ENCODE measurements at regions not wholly inside any gene's neighbourhood (a gene's known extent, or its start where the extent isn't known, plus 50 kb on each side); places are given as distances from the start of the nearest gene placed in this dataset.

DNA sequence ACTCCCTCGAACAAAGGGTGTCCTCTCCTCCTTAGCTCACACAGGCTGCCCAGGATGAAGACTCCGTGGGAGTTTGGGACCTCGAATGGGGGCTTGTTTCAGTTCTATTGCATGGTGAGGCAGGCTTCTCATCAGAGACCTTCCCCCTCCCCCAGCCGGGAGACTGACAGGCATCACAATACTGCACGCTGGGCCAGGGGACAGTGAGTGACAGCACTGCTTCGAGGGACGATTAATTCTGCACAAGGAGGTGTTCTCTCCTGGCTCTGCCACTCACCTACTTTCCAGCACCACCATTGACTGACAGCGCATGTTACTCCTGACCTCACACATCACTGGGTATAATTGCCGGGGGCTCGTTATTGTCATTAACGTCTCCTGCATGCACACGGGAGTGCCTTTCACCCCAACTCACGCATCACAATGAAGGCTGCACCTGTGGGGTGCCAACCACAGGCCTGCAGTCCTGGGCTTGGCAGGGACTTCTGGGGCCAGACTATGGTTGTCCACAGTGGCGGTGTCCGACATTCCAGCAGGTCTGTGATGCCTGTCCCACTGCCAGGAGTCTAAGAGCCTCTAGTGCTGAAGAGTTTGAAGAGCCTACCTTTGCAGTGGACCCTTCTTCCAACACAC is 412.2 kb upstream of the TSHZ3 start:
- Histone ChIP-seq H3K36me3 (no peaks in the 10 kb centered on the region), H3K27me3 (no peaks in the 10 kb centered on the region), H3K27ac (no peak overlapping the region), H3K4me1 (ENCODE audit: control insufficient read depth in 1 of 2, insufficient read depth in 1 of 2, low read depth in 1 of 2, low read length in 1 of 2) (no peaks in the 10 kb centered on the region), H3K9me3 (no peaks in the 10 kb centered on the region), H3K4me3 (ENCODE audit: low read depth in 1 of 2, low read length in 1 of 2) (no peak overlapping the region)
- TF ChIP-seq, protein P1, sequence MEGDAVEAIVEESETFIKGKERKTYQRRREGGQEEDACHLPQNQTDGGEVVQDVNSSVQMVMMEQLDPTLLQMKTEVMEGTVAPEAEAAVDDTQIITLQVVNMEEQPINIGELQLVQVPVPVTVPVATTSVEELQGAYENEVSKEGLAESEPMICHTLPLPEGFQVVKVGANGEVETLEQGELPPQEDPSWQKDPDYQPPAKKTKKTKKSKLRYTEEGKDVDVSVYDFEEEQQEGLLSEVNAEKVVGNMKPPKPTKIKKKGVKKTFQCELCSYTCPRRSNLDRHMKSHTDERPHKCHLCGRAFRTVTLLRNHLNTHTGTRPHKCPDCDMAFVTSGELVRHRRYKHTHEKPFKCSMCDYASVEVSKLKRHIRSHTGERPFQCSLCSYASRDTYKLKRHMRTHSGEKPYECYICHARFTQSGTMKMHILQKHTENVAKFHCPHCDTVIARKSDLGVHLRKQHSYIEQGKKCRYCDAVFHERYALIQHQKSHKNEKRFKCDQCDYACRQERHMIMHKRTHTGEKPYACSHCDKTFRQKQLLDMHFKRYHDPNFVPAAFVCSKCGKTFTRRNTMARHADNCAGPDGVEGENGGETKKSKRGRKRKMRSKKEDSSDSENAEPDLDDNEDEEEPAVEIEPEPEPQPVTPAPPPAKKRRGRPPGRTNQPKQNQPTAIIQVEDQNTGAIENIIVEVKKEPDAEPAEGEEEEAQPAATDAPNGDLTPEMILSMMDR (IDR thresholded peaks at IDR 0.05), result no peak

DNA sequence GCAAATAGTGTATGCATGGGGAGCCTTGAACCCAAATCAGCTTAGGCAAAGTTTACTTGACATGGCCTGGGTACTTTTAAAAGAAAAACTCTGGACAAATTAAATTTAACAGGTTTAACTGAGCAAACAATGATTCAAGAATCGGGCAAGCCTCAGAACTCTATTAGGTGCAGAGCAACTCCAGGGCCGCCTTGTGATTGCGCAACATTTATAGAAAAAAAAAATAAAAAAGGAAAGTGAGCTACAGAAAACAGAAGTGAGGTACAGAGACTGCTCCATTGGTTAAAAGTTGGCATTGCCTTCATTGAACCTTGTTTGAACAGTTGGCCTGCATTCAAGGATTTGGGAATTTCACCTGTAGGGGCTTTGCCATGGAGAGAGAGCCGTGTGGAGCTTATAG is 421.0 kb upstream of the TSHZ3 start:
- H3K4me3 ChIP-seq (ENCODE audit: low read depth in 1 of 2, low read length in 1 of 2), result no peak overlapping the region
- TF ChIP-seq, protein P1 (IDR thresholded peaks at IDR 0.05), result no peak
- H3K27me3 ChIP-seq, result no peaks in the 10 kb centered on the region
- no peak overlapping the region for H3K27ac ChIP-seq
- no peaks in the 10 kb centered on the region for H3K9me3 ChIP-seq
- no peaks in the 10 kb centered on the region for H3K36me3 ChIP-seq
- no peaks in the 10 kb centered on the region for H3K4me1 ChIP-seq (ENCODE audit: control insufficient read depth in 1 of 2, insufficient read depth in 1 of 2, low read depth in 1 of 2, low read length in 1 of 2)

DNA sequence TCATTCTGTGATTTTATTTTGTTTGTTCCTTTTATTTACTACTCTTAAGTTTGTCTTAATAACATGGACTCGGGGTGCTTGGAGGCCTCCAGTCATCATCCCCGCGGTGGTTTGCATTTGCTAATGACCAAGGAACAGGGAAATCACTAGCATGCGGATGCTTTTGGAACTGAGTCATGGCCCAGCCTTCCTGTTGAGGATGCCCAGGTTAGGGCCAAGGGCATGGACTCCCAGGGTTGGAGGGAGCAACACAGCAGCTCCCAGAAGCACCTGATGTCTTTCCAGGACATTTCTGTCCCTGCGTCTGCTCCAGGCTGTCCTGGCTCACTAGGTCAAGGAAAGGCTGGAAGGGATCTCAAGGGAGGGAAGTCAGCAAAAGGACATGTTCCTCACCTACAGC is 423.7 kb upstream of the TSHZ3 start:
- no peaks in the 10 kb centered on the region for H3K4me1 ChIP-seq (ENCODE audit: control insufficient read depth in 1 of 2, insufficient read depth in 1 of 2, low read depth in 1 of 2, low read length in 1 of 2)
- H3K4me3 ChIP-seq (ENCODE audit: low read depth in 1 of 2, low read length in 1 of 2), result no peak overlapping the region
- no peaks in the 10 kb centered on the region for H3K36me3 ChIP-seq
- TF ChIP-seq, protein P1 (IDR thresholded peaks at IDR 0.05), result no peak
- no peak overlapping the region for H3K27ac ChIP-seq
- H3K27me3 ChIP-seq, result no peaks in the 10 kb centered on the region
- no peaks in the 10 kb centered on the region for H3K9me3 ChIP-seq

DNA sequence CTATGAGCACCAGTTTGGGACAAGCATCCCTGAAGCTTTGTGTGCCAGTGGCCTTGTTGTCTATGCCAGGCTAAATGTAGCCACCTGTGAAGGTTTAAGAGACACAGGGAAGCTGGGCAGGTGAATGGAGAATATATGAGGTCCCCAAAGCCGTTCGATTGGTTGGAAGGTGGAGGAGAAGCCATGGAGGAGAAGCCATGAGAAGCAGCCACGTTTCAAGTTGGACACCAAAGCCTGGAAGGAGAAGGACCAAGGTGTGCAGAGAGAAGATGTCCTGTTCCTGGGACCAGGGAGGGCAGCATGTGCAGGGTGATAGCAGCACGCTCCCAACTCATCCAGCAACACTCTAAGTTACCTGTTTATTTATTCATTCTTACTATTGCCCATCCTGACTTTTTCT is 432.3 kb upstream of the TSHZ3 start:
- Histone ChIP-seq H3K36me3 (no peaks in the 10 kb centered on the region), H3K4me3 (ENCODE audit: low read depth in 1 of 2, low read length in 1 of 2) (no peak overlapping the region), H3K9me3 (no peaks in the 10 kb centered on the region), H3K27ac (no peak overlapping the region), H3K27me3 (no peaks in the 10 kb centered on the region), H3K4me1 (ENCODE audit: control insufficient read depth in 1 of 2, insufficient read depth in 1 of 2, low read depth in 1 of 2, low read length in 1 of 2) (no peaks in the 10 kb centered on the region)
- TF ChIP-seq, protein P1 (IDR thresholded peaks at IDR 0.05), result no peak

DNA sequence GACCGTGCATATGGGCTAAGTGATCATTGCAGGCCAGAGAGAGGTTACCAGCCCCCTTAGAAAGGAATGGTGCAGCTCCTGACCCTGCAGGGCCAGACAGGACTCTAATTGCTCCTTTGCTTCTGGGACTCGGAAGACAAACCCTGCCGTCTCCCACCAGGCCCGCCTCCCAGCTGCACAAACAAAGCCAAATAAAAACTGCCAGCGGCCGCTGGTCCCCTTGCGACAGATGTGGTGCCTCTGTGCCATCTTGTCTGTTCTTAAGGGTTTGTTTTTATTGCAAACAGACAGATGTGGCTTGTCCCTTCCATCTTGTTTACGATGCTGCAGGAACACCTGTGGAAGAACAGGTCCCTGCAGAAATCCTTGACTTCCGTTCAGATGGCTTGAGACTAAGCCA is 434.4 kb upstream of the TSHZ3 start:
- no peak overlapping the region for H3K4me3 ChIP-seq (ENCODE audit: low read depth in 1 of 2, low read length in 1 of 2)
- H3K36me3 ChIP-seq, result no peaks in the 10 kb centered on the region

More for the DNA sequence above, 434.4 kb upstream of the TSHZ3 start:
- Histone ChIP-seq H3K9me3 (no peaks in the 10 kb centered on the region), H3K4me1 (ENCODE audit: control insufficient read depth in 1 of 2, insufficient read depth in 1 of 2, low read depth in 1 of 2, low read length in 1 of 2) (no peaks in the 10 kb centered on the region), H3K27me3 (no peaks in the 10 kb centered on the region), H3K27ac (no peak overlapping the region)
- TF ChIP-seq, protein P1 (IDR thresholded peaks at IDR 0.05), result no peak
